ENCODE measurements at regions not wholly inside any gene's neighbourhood (a gene's known extent, or its start where the extent isn't known, plus 50 kb on each side); places are given as distances from the start of the nearest gene placed in this dataset.

DNA sequence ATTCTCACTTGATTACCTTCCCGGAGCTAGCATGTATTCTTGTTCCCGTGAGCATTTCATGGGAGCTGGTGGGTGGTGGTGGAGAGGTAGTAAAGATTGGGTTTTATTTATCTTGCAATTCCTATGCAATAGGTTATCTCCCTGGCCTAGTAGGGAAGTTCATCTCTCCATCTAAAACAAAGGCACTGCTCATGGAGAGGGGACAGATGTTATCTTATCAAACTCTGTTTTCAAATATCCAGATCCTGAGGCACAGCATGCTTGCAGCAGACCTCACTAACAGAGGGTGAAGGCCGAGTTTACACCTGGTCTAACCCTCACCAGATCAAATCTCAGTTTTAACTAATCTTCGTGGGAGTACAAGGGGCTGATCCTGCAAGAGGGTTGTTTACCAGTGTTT is 98.9 kb downstream of the CYRIA start:
- no peak for DNase-seq (ENCODE audit: low read depth in 1 of 2, low spot score in 2 of 2)
- no peak overlapping the region for H4K8ac ChIP-seq (ENCODE audit: extremely low read depth, insufficient read depth, low read length)
- no peak overlapping the region for H2AK5ac ChIP-seq (ENCODE audit: low read depth, low read length)
- no peak overlapping the region for H2BK15ac ChIP-seq (ENCODE audit: low read length)
- POLR2A ChIA-PET (ENCODE audit: partially characterized antibody) = no interaction called here
- no peak overlapping the region for H4K5ac ChIP-seq (ENCODE audit: insufficient read length, low read depth, low read length)
- no peaks in the 10 kb centered on the region for H3K9me3 ChIP-seq (ENCODE audit: insufficient read depth in 2 of 2, low read depth in 1 of 2, low read length in 1 of 2)
- H2BK20ac ChIP-seq (ENCODE audit: low read length) = no peak overlapping the region
- H3K23ac ChIP-seq (ENCODE audit: insufficient read length) = no peak overlapping the region
- H3K27ac ChIP-seq (ENCODE audit: low read depth, low read length) = no peak overlapping the region
- H3K27me3 ChIP-seq (replicated peaks in 1 of 4; ENCODE audit: control insufficient read depth in 3 of 4, extremely low read depth in 1 of 4, insufficient read depth in 3 of 4, low read length in 3 of 4) = no peaks in the 10 kb centered on the region
- no peaks in the 10 kb centered on the region for H3K79me1 ChIP-seq (ENCODE audit: low read depth, low read length)
- no peak for TF ChIP-seq HDAC6 (IDR thresholded peaks at IDR 0.05; ENCODE audit: low read depth, low read length)
- TF ChIP-seq TAF1 (IDR thresholded peaks at IDR 0.05; ENCODE audit: low read depth, low read length) = no peak
- no peak for TF ChIP-seq SIX5 (IDR thresholded peaks at IDR 0.05; ENCODE audit: low read depth, low read length)
- no peak overlapping the region for H3K4me2 ChIP-seq (ENCODE audit: insufficient read depth in 1 of 2, low read depth in 2 of 2, low read length in 2 of 2)
- H3K79me2 ChIP-seq (ENCODE audit: control insufficient read depth in 1 of 2, insufficient read depth in 2 of 2, low read length in 2 of 2) = no peaks in the 10 kb centered on the region
- CTCF ChIA-PET (ENCODE audit: partially characterized antibody) = interaction anchor here (0.6 to 2.2 kb wide), 4 partner anchors 11 to 42 kb away, joined by 3 to 6 read pairs (median 3); no protein-coding TSS in a partner anchor
- no peak overlapping the region for H2BK12ac ChIP-seq (ENCODE audit: low read depth, low read length)
- no peak for FAIRE-seq
- no peak overlapping the region for H3K56ac ChIP-seq (replicated peaks; ENCODE audit: insufficient read length, low read depth, low read length)
- no peaks in the 10 kb centered on the region for H3K4me1 ChIP-seq (replicated peaks in 1 of 4; ENCODE audit: control insufficient read depth in 3 of 4, insufficient read depth in 4 of 4, low read length in 3 of 4)
- H3K4ac ChIP-seq (replicated peaks; ENCODE audit: insufficient read length, low read depth, low read length) = no peak overlapping the region
- no peaks in the 10 kb centered on the region for H3K36me3 ChIP-seq (ENCODE audit: control insufficient read depth in 2 of 4, insufficient read depth in 4 of 4, low read length in 3 of 4)
- no peak overlapping the region for H3K14ac ChIP-seq (ENCODE audit: insufficient read length)
- no peak overlapping the region for H2AFZ ChIP-seq (ENCODE audit: low read length)
- no peak overlapping the region for H3K18ac ChIP-seq (ENCODE audit: extremely low read depth, low read length)
- no peaks in the 10 kb centered on the region for H4K20me1 ChIP-seq (replicated peaks in 1 of 2; ENCODE audit: control insufficient read depth in 1 of 2, insufficient read depth in 2 of 2, low read length in 2 of 2)
- WGBS, 2 experiments (ENCODE audit: extremely low coverage in 1 of 2, insufficient coverage in 1 of 2, insufficient read length in 1 of 2, insufficient replicate concordance in 2 of 2, low coverage in 1 of 2, low lambda C conversion rate in 2 of 2, missing lambda C conversion rate in 1 of 2) = 95% methylated on average over 4 of the region's 4 CpGs; no CpG with 5 or more reads in 1 of the 2 experiments
- no peak overlapping the region for H4K91ac ChIP-seq (replicated peaks; ENCODE audit: insufficient read length, low read length)
- H3K9ac ChIP-seq (replicated peaks in 1 of 4; ENCODE audit: extremely low read depth in 1 of 4, low read depth in 3 of 4, low read length in 3 of 4) = no peak overlapping the region
- no peak overlapping the region for H2BK120ac ChIP-seq (replicated peaks; ENCODE audit: low read depth, low read length)
- no peaks in the 10 kb centered on the region for H3K23me2 ChIP-seq (ENCODE audit: low read depth, low read length)
- no peak overlapping the region for H3K4me3 ChIP-seq (ENCODE audit: extremely low read depth in 1 of 4, insufficient read depth in 2 of 4, low read depth in 3 of 4, low read length in 4 of 4)
- no peak overlapping the region for H2BK5ac ChIP-seq (ENCODE audit: low read depth, low read length)

All from H1 (cell line).